GM21737 (cell line): ENCODE measurements at regions not wholly inside any gene's neighbourhood (a gene's known extent, or its start where the extent isn't known, plus 50 kb on each side); places are given as distances from the start of the nearest gene placed in this dataset.

ENCODE experiments used
- ATAC-seq: cut with Tn5 transposase; IDR thresholded peaks from one replicate; pipeline ENCODE4 v1.9.1; 2021; ENCODE audit warnings: mild to moderate bottlenecking, moderate library complexity; ENCODE audit not compliant: unreplicated experiment

GRCh38 chr12:115407723-115408122 lies 723.7 kb upstream of the TBX3 start:
- no peak for ATAC-seq

- no peak for ATAC-seq
These were observed 723.1 kb upstream of the TBX3 start for GRCh38 chr12:115407036-115407435.

GRCh38 chr12:115405471-115405860 lies 721.5 kb upstream of the TBX3 start:
- ATAC-seq = no peak

GRCh38 chr12:115404761-115405470 lies 720.9 kb upstream of the TBX3 start:
- no peak for ATAC-seq

- ATAC-seq = no peak
These were observed 719.7 kb upstream of the TBX3 start for GRCh38 chr12:115403689-115404088.

GRCh38 chr12:115403253-115403652 lies 719.3 kb upstream of the TBX3 start:
- ATAC-seq = no peak

- ATAC-seq = no peak
These were observed 718.6 kb upstream of the TBX3 start for GRCh38 chr12:115402443-115403180.

- no peak for ATAC-seq
These were observed 717.8 kb upstream of the TBX3 start for GRCh38 chr12:115401761-115402160.

- no peak for ATAC-seq
These were observed 716.0 kb upstream of the TBX3 start for GRCh38 chr12:115400011-115400410.

- no peak for ATAC-seq
These were observed 714.4 kb upstream of the TBX3 start for GRCh38 chr12:115398311-115398781.

- ATAC-seq = no peak
These were observed 712.6 kb upstream of the TBX3 start for GRCh38 chr12:115396567-115396966.

- ATAC-seq = no peak
These were observed 710.7 kb upstream of the TBX3 start for GRCh38 chr12:115394496-115395220.

- no peak for ATAC-seq
These were observed 704.2 kb upstream of the TBX3 start for GRCh38 chr12:115388139-115388538.

- ATAC-seq = no peak
These were observed 703.5 kb upstream of the TBX3 start for GRCh38 chr12:115387467-115387901.

- ATAC-seq = no peak
These were observed 703.0 kb upstream of the TBX3 start for GRCh38 chr12:115386946-115387345.

GRCh38 chr12:115385141-115385540 lies 701.2 kb upstream of the TBX3 start:
- ATAC-seq = no peak

- ATAC-seq = no peak
These were observed 700.4 kb upstream of the TBX3 start for GRCh38 chr12:115384391-115384790.

GRCh38 chr12:115383668-115384067 lies 699.7 kb upstream of the TBX3 start:
- no peak for ATAC-seq

GRCh38 chr12:115382681-115383080 lies 698.7 kb upstream of the TBX3 start:
- no peak for ATAC-seq

- no peak for ATAC-seq
These were observed 696.7 kb upstream of the TBX3 start for GRCh38 chr12:115380546-115381120.

- ATAC-seq = no peak
These were observed 694.3 kb upstream of the TBX3 start for GRCh38 chr12:115378291-115378690.
